ENCODE measurements at regions not wholly inside any gene's neighbourhood (a gene's known extent, or its start where the extent isn't known, plus 50 kb on each side); places are given as distances from the start of the nearest gene placed in this dataset.

- no peak for TF ChIP-seq CTCF (conservative IDR thresholded peaks at IDR 0.05; ENCODE audit: low read length)
- no peak for TF ChIP-seq EZH2phosphoT487 (IDR thresholded peaks at IDR 0.05; ENCODE audit: borderline replicate concordance, low read depth, low read length)
Measured at GRCh38 chr4:71148545-71148944, 155.1 kb downstream of the DCK start.
